SK-N-SH (cell line): ENCODE measurements at regions not wholly inside any gene's neighbourhood (a gene's known extent, or its start where the extent isn't known, plus 50 kb on each side); places are given as distances from the start of the nearest gene placed in this dataset.

Source experiments
- CTCF ChIA-PET: fragments of 300-600, 350-600 bp; formaldehyde crosslinking; extraction: SDS; loops from one replicate; lab custom pipeline; 2021; lab: Yijun Ruan, JAX
- POLR2A ChIA-PET: fragments of 350-600 bp; sonication (Branson Sonifier 250); formaldehyde crosslinking; extraction: SDS; loops from one replicate; lab custom pipeline; 2020; ENCODE audit warnings: antibody characterized with exemption, inconsistent platforms; lab: Yijun Ruan, JAX
- DNase-seq: peaks from one replicate; pipeline ENCODE4 v3.0.0; 2012
- H2AFZ ChIP-seq: fragments of 200-600 bp; sonication (generic); 2 replicates; pipeline ENCODE4 v1.8.1; 2016; ENCODE audit warnings: antibody characterized with exemption, mild to moderate bottlenecking, low read depth
- H3F3A ChIP-seq: fragments of 200-600 bp; sonication (generic); replicated peaks from 2 replicates; pipeline ENCODE3; 2016; ENCODE audit warnings: antibody characterized with exemption, mild to moderate bottlenecking; ENCODE audit not compliant: insufficient read depth
- H3K27ac ChIP-seq, 2 experiments: fragments of 200-500 bp in 1 of 2; fragments of 200-600 bp in 1 of 2; sonication (Bioruptor generic) in 1 of 2; sonication (generic), shearing (Covaris generic) in 1 of 2; 2 replicates each; pipeline versions ENCODE4 v1.5.1 to v1.6.1; 2014 to 2016; ENCODE audit warnings: low read depth in 2 of 2, inconsistent platforms in 1 of 2, low read length in 1 of 2, mild to moderate bottlenecking in 1 of 2, mixed read lengths in 1 of 2
- H3K27me3 ChIP-seq: fragments of 200-600 bp; sonication (generic), shearing (Covaris generic); 2 replicates; pipeline ENCODE4 v1.6.1; 2016; ENCODE audit warnings: mixed run types; ENCODE audit not compliant: insufficient read depth
- H3K36me3 ChIP-seq, 2 experiments: fragments of 200-500 bp in 1 of 2; fragments of 200-600 bp in 1 of 2; sonication (Bioruptor generic) in 1 of 2; sonication (generic) in 1 of 2; replicated peaks in 1 of 2; 2 replicates each; pipeline versions ENCODE3 to v1.5.1; 2014 to 2016; ENCODE audit warnings: low read length in 1 of 2, mild to moderate bottlenecking in 1 of 2; ENCODE audit not compliant: insufficient read depth in 2 of 2, control insufficient read depth in 1 of 2
- H3K4me1 ChIP-seq, 2 experiments: fragments of 200-500 bp in 1 of 2; fragments of 200-600 bp in 1 of 2; sonication (Bioruptor generic) in 1 of 2; sonication (generic), shearing (Covaris generic) in 1 of 2; 2 replicates each; pipeline versions ENCODE4 v1.5.1 to v1.6.1; 2014 to 2016; ENCODE audit warnings: low read depth in 1 of 2, low read length in 1 of 2, mixed run types in 1 of 2; ENCODE audit not compliant: insufficient read depth in 2 of 2, control insufficient read depth in 1 of 2
- H3K4me2 ChIP-seq: fragments of 200-600 bp; sonication (generic), shearing (Covaris generic); 2 replicates; pipeline ENCODE4 v1.6.1; 2017; ENCODE audit warnings: mixed run types
- H3K4me3 ChIP-seq, 2 experiments: fragments of 200-500 bp in 1 of 2; fragments of 200-600 bp in 1 of 2; sonication (Bioruptor generic) in 1 of 2; sonication (generic), shearing (Covaris generic) in 1 of 2; 2 replicates each; pipeline versions ENCODE4 v1.5.1 to v1.8.1; 2014 to 2016; ENCODE audit warnings: low read depth in 2 of 2, inconsistent platforms in 1 of 2, low read length in 1 of 2, mild to moderate bottlenecking in 1 of 2, mixed read lengths in 1 of 2, moderate library complexity in 1 of 2
- H3K79me2 ChIP-seq: fragments of 200-600 bp; sonication (generic); 2 replicates; pipeline ENCODE4 v1.8.1; 2017; ENCODE audit warnings: mild to moderate bottlenecking; ENCODE audit not compliant: insufficient read depth
- H3K9ac ChIP-seq: fragments of 200-600 bp; sonication (generic); 2 replicates; pipeline ENCODE4 v1.6.1; 2017; ENCODE audit warnings: mixed run types
- H3K9me2 ChIP-seq: fragments of 200-600 bp; sonication (generic); 2 replicates; pipeline ENCODE4 v1.6.1; 2017; ENCODE audit warnings: mixed run types
- H3K9me3 ChIP-seq: fragments of 200-600 bp; sonication (generic); 2 replicates; pipeline ENCODE4 v1.6.1; 2017; ENCODE audit warnings: mixed run types, mild to moderate bottlenecking, moderate library complexity
- H4K20me1 ChIP-seq: fragments of 200-600 bp; sonication (generic); 2 replicates; pipeline ENCODE4 v1.6.1; 2017; ENCODE audit warnings: mild to moderate bottlenecking, mixed run types; ENCODE audit not compliant: insufficient read depth
- ELF1 ChIP-seq: IDR thresholded peaks from 2 replicates; pipeline ENCODE4 v1.4.0; 2012
- FOSL2 ChIP-seq: IDR thresholded peaks from 2 replicates; pipeline ENCODE4 v1.4.0; 2012; ENCODE audit warnings: low read depth, mild to moderate bottlenecking, moderate library complexity, borderline replicate concordance
- FOXM1 ChIP-seq: IDR thresholded peaks from 2 replicates; pipeline ENCODE4 v1.4.0; 2012; ENCODE audit warnings: low read depth, mild to moderate bottlenecking
- GABPA ChIP-seq: IDR thresholded peaks from 2 replicates; pipeline ENCODE4 v1.4.0; 2012; ENCODE audit warnings: low read depth, mild to moderate bottlenecking
- GATA2 ChIP-seq: sonication (generic); formaldehyde crosslinking; IDR thresholded peaks from 2 replicates; pipeline ENCODE4 v1.5.0; 2020; ENCODE audit warnings: mild to moderate bottlenecking, missing genetic modification reagents
- JUND ChIP-seq: IDR thresholded peaks from 2 replicates; pipeline ENCODE4 v1.4.0; 2012
- MAX ChIP-seq: IDR thresholded peaks from 2 replicates; pipeline ENCODE4 v1.4.0; 2012; ENCODE audit warnings: low read depth
- MEF2A ChIP-seq: IDR thresholded peaks from 2 replicates; pipeline ENCODE4 v1.4.0; 2012; ENCODE audit warnings: low read depth, borderline replicate concordance
- NRF1 ChIP-seq: IDR thresholded peaks from 2 replicates; pipeline ENCODE4 v1.6.1; 2012; ENCODE audit warnings: low read depth, mild to moderate bottlenecking, low read length
- RAD21 ChIP-seq: IDR thresholded peaks from 2 replicates; pipeline ENCODE4 v1.6.1; 2012; ENCODE audit warnings: mild to moderate bottlenecking, low read length
- RCOR1 ChIP-seq: fragments of 150-350 bp; IDR thresholded peaks from 2 replicates; pipeline ENCODE4 v1.6.1; 2017; ENCODE audit warnings: antibody characterized with exemption, low read length
- RXRA ChIP-seq: IDR thresholded peaks from 2 replicates; pipeline ENCODE4 v1.4.0; 2012; ENCODE audit warnings: low read depth, mild to moderate bottlenecking, borderline replicate concordance
- TAF1 ChIP-seq: IDR thresholded peaks from 2 replicates; pipeline ENCODE4 v1.6.1; 2012; ENCODE audit warnings: low read depth, mild to moderate bottlenecking, low read length, moderate library complexity, borderline replicate concordance
- TCF12 ChIP-seq: IDR thresholded peaks from 2 replicates; pipeline ENCODE4 v1.4.0; 2012
- YY1 ChIP-seq: IDR thresholded peaks from 2 replicates; pipeline ENCODE4 v1.4.0; 2012; ENCODE audit warnings: low read depth, mild to moderate bottlenecking
- WGBS: methylation state at CpG from one replicate; pipeline ENCODE4 v1.1.6; 2017; ENCODE audit warnings: low lambda C conversion rate; 5-methylcytosine and 5-hydroxymethylcytosine counted together
- TF ChIP-seq, protein P1 (sequence below): IDR thresholded peaks from 2 replicates; pipeline ENCODE4; 2012
- TF ChIP-seq, protein P2 (sequence below): IDR thresholded peaks from 2 replicates; pipeline ENCODE4 v1.4.0; 2012; ENCODE audit warnings: low read depth, borderline replicate concordance
- TF ChIP-seq, protein P3 (sequence below): fragments of 150-350 bp; IDR thresholded peaks from 2 replicates; pipeline ENCODE4 v1.6.1; 2016; ENCODE audit warnings: mild to moderate bottlenecking, low read depth, low read length

GRCh38 chr4:162909952-162910351 is 256.7 kb downstream of the NAF1 start:
- 0% methylated on average over 2 of the region's 2 CpGs for WGBS

GRCh38 chr4:162894387-162894786 is 272.3 kb downstream of the NAF1 start:
- no peaks in the 10 kb centered on the region for H3K27me3 ChIP-seq
- no peaks in the 10 kb centered on the region for H3K36me3 ChIP-seq
- no peaks in the 10 kb centered on the region for H3K4me1 ChIP-seq
- no peak overlapping the region for H2AFZ ChIP-seq
- no peaks in the 10 kb centered on the region for H4K20me1 ChIP-seq
- TF ChIP-seq JUND (no peak), RXRA (no peak), GABPA (no peak), RCOR1 (no peak), FOSL2 (no peak), TCF12 (no peak), ELF1 (no peak)
- TF ChIP-seq, protein P1, sequence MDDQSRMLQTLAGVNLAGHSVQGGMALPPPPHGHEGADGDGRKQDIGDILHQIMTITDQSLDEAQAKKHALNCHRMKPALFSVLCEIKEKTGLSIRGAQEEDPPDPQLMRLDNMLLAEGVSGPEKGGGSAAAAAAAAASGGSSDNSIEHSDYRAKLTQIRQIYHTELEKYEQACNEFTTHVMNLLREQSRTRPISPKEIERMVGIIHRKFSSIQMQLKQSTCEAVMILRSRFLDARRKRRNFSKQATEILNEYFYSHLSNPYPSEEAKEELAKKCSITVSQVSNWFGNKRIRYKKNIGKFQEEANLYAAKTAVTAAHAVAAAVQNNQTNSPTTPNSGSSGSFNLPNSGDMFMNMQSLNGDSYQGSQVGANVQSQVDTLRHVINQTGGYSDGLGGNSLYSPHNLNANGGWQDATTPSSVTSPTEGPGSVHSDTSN = no peak
- H3K4me2 ChIP-seq = no peak overlapping the region
- H3K9me2 ChIP-seq = no peaks in the 10 kb centered on the region
- H3K79me2 ChIP-seq = no peaks in the 10 kb centered on the region
- no peak overlapping the region for H3K9ac ChIP-seq
- no peaks in the 10 kb centered on the region for H3F3A ChIP-seq
- ChIA-PET POLR2A (no interaction called here), CTCF (no interaction called here)
- no peak overlapping the region for H3K4me3 ChIP-seq
- no peaks in the 10 kb centered on the region for H3K9me3 ChIP-seq
- DNase-seq = no peak
- WGBS = 5% methylated on average over 3 of the region's 3 CpGs
- H3K27ac ChIP-seq = no peak overlapping the region

More at GRCh38 chr4:162909952-162910351, 256.7 kb downstream of the NAF1 start:
- no peak overlapping the region for H2AFZ ChIP-seq
- no peak overlapping the region for H3K4me2 ChIP-seq
- H3F3A ChIP-seq = no peaks in the 10 kb centered on the region
- no peaks in the 10 kb centered on the region for H3K36me3 ChIP-seq
- H3K79me2 ChIP-seq = no peaks in the 10 kb centered on the region
- ChIA-PET CTCF (no interaction called here), POLR2A (no interaction called here)
- H4K20me1 ChIP-seq = no peaks in the 10 kb centered on the region
- DNase-seq = no peak
- H3K9ac ChIP-seq = no peak overlapping the region
- no peaks in the 10 kb centered on the region for H3K27me3 ChIP-seq
- no peaks in the 10 kb centered on the region for H3K9me2 ChIP-seq
- no peaks in the 10 kb centered on the region for H3K9me3 ChIP-seq
- TF ChIP-seq GATA2 (no peak), YY1 (no peak), RAD21 (no peak), FOXM1 (no peak), TAF1 (no peak), GABPA (no peak), MAX (no peak), NRF1 (no peak), FOSL2 (no peak), MEF2A (no peak)
- TF ChIP-seq, protein P2, sequence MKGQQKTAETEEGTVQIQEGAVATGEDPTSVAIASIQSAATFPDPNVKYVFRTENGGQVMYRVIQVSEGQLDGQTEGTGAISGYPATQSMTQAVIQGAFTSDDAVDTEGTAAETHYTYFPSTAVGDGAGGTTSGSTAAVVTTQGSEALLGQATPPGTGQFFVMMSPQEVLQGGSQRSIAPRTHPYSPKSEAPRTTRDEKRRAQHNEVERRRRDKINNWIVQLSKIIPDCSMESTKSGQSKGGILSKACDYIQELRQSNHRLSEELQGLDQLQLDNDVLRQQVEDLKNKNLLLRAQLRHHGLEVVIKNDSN = no peak
- TF ChIP-seq, protein P3, sequence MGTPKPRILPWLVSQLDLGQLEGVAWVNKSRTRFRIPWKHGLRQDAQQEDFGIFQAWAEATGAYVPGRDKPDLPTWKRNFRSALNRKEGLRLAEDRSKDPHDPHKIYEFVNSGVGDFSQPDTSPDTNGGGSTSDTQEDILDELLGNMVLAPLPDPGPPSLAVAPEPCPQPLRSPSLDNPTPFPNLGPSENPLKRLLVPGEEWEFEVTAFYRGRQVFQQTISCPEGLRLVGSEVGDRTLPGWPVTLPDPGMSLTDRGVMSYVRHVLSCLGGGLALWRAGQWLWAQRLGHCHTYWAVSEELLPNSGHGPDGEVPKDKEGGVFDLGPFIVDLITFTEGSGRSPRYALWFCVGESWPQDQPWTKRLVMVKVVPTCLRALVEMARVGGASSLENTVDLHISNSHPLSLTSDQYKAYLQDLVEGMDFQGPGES = no peak
- H3K4me1 ChIP-seq = no peaks in the 10 kb centered on the region
- H3K27ac ChIP-seq = no peak overlapping the region
- H3K4me3 ChIP-seq = no peak overlapping the region
